IMR-90 (cell line): ENCODE measurements at regions not wholly inside any gene's neighbourhood (a gene's known extent, or its start where the extent isn't known, plus 50 kb on each side); places are given as distances from the start of the nearest gene placed in this dataset.

Source experiments
- ATAC-seq: fragments of 200-7000 bp; cut with Tn5 transposase; 2 replicates; pipeline ENCODE4 v1.9.1; 2020; ENCODE audit warnings: low read depth, mild to moderate bottlenecking, moderate library complexity
- BruUV-seq: library from RNA; stranded (reverse); fragments of 400-500 nt; replicated peaks from 2 replicates; lab custom pipeline; 2021; lab: Mats Ljungman, UMichigan
- CTCF ChIA-PET: fragments of 300-600 bp; formaldehyde crosslinking; extraction: SDS; loops from one replicate; lab custom pipeline; 2021; ENCODE audit warnings: antibody characterized with exemption; lab: Yijun Ruan, JAX
- POLR2A ChIA-PET: fragments of 300-600 bp; sonication (Branson Sonifier 250); formaldehyde crosslinking; loops from one replicate; lab custom pipeline; 2022; ENCODE audit warnings: antibody characterized with exemption; ENCODE audit not compliant: unreplicated experiment; lab: Charles Lee
- DNase-seq: peaks from one replicate; pipeline ENCODE4 v3.0.0; 2013
- H2AFZ ChIP-seq: replicated peaks from 2 replicates; pipeline ENCODE3; 2013; ENCODE audit warnings: low read length, mild to moderate bottlenecking; ENCODE audit not compliant: poor library complexity
- H2AK5ac ChIP-seq: 2 replicates; pipeline ENCODE4 v1.6.1; 2013; ENCODE audit warnings: low read depth, low read length, inconsistent platforms
- H2AK9ac ChIP-seq: replicated peaks from 2 replicates; pipeline ENCODE3; 2013; ENCODE audit warnings: mild to moderate bottlenecking, low read depth, low read length, moderate library complexity; ENCODE audit not compliant: poor library complexity
- H2BK120ac ChIP-seq: 2 replicates; pipeline ENCODE4 v1.6.1; 2013; ENCODE audit warnings: low read depth, low read length, inconsistent platforms
- H2BK15ac ChIP-seq: 3 replicates; pipeline ENCODE4 v1.6.1; 2013; ENCODE audit warnings: low read depth, low read length, inconsistent platforms
- H2BK20ac ChIP-seq: 2 replicates; pipeline ENCODE4 v1.6.1; 2013; ENCODE audit warnings: low read depth, mild to moderate bottlenecking, inconsistent platforms, low read length, moderate library complexity
- H2BK5ac ChIP-seq: 2 replicates; pipeline ENCODE4 v1.6.1; 2013; ENCODE audit warnings: mild to moderate bottlenecking, low read depth, low read length, inconsistent platforms; ENCODE audit not compliant: poor library complexity, severe bottlenecking
- H3K14ac ChIP-seq: replicated peaks from 2 replicates; pipeline ENCODE4 v1.6.1; 2013; ENCODE audit warnings: low read depth, low read length, inconsistent platforms
- H3K18ac ChIP-seq: 2 replicates; pipeline ENCODE4 v1.6.1; 2013; ENCODE audit warnings: low read depth, low read length, control low read depth
- H3K23ac ChIP-seq: 2 replicates; pipeline ENCODE4 v1.6.1; 2013; ENCODE audit warnings: low read depth, low read length, inconsistent platforms
- H3K27ac ChIP-seq: 2 replicates; pipeline ENCODE4 v1.5.1; 2013; ENCODE audit warnings: mild to moderate bottlenecking, control low read depth, low read length; ENCODE audit not compliant: insufficient read depth
- H3K27me3 ChIP-seq: 2 replicates; pipeline ENCODE4 v1.6.1; 2013; ENCODE audit warnings: low read length; ENCODE audit not compliant: control insufficient read depth, insufficient read depth
- H3K36me3 ChIP-seq: 2 replicates; pipeline ENCODE4 v1.6.1; 2013; ENCODE audit warnings: low read length, mixed read lengths; ENCODE audit not compliant: control insufficient read depth, insufficient read depth
- H3K4ac ChIP-seq: 2 replicates; pipeline ENCODE4 v1.6.1; 2013; ENCODE audit warnings: low read depth, low read length, inconsistent platforms
- H3K4me1 ChIP-seq: 2 replicates; pipeline ENCODE4 v1.6.1; 2013; ENCODE audit warnings: low read length, mixed read lengths; ENCODE audit not compliant: control insufficient read depth, insufficient read depth
- H3K4me2 ChIP-seq: 2 replicates; pipeline ENCODE4 v1.6.1; 2013; ENCODE audit warnings: low read depth, mild to moderate bottlenecking, control low read depth, low read length, moderate library complexity
- H3K4me3 ChIP-seq: 2 replicates; pipeline ENCODE4 v1.5.1; 2013; ENCODE audit warnings: low read depth, mild to moderate bottlenecking, control low read depth, low read length, moderate library complexity; ENCODE audit not compliant: insufficient read depth
- H3K56ac ChIP-seq: 2 replicates; pipeline ENCODE4 v1.6.1; 2013; ENCODE audit warnings: low read length, inconsistent platforms; ENCODE audit not compliant: insufficient read depth; ENCODE audit errors: extremely low read depth
- H3K79me1 ChIP-seq, 2 experiments: 2 replicates each; pipeline ENCODE4 v1.6.1; 2013; ENCODE audit warnings: low read length in 2 of 2, inconsistent platforms in 1 of 2, low read depth in 1 of 2
- H3K9ac ChIP-seq: 2 replicates; pipeline ENCODE4 v1.6.1; 2013; ENCODE audit warnings: low read depth, low read length, control low read depth
- H3K9me1 ChIP-seq: 2 replicates; pipeline ENCODE4 v1.6.1; 2013; ENCODE audit warnings: low read length, inconsistent platforms; ENCODE audit not compliant: insufficient read depth
- H3K9me3 ChIP-seq: 2 replicates; pipeline ENCODE4 v1.6.1; 2013; ENCODE audit warnings: low read length; ENCODE audit not compliant: control insufficient read depth, insufficient read depth
- H4K20me1 ChIP-seq: 2 replicates; pipeline ENCODE4 v1.6.1; 2013; ENCODE audit warnings: low read length, inconsistent platforms; ENCODE audit not compliant: insufficient read depth
- H4K5ac ChIP-seq: 2 replicates; pipeline ENCODE4 v1.6.1; 2013; ENCODE audit warnings: mild to moderate bottlenecking, low read depth, low read length, control low read depth
- H4K8ac ChIP-seq, 2 experiments: 2 replicates each; pipeline ENCODE4 v1.6.1; 2013; ENCODE audit warnings: low read depth in 2 of 2, low read length in 2 of 2, control low read depth in 1 of 2, inconsistent platforms in 1 of 2
- H4K91ac ChIP-seq: 2 replicates; pipeline ENCODE4 v1.6.1; 2013; ENCODE audit warnings: low read depth, low read length, inconsistent platforms; ENCODE audit not compliant: insufficient read depth
- BHLHE40 ChIP-seq: fragments of 150-350 bp; IDR thresholded peaks from 2 replicates; pipeline ENCODE4 v1.6.1; 2016; ENCODE audit warnings: mild to moderate bottlenecking, low read depth, low read length
- CEBPB ChIP-seq: IDR thresholded peaks from 2 replicates; pipeline ENCODE4 v1.6.1; 2012; ENCODE audit warnings: low read depth, low read length, improper control_type of control experiment
- CTCF ChIP-seq: conservative IDR thresholded peaks from 2 replicates; pipeline ENCODE4 v1.5.1; 2012; ENCODE audit warnings: mild to moderate bottlenecking, low read depth, low read length, improper control_type of control experiment
- FOS ChIP-seq: fragments of 150-350 bp; IDR thresholded peaks from 2 replicates; pipeline ENCODE4 v1.6.1; 2016; ENCODE audit warnings: low read depth, low read length
- MAFK ChIP-seq: IDR thresholded peaks from 2 replicates; pipeline ENCODE4 v1.6.1; 2012; ENCODE audit warnings: low read depth, low read length, improper control_type of control experiment
- MAZ ChIP-seq: IDR thresholded peaks from 2 replicates; pipeline ENCODE4 v1.6.1; 2012; ENCODE audit warnings: low read depth, mild to moderate bottlenecking, low read length, improper control_type of control experiment, moderate library complexity, borderline replicate concordance
- MXI1 ChIP-seq: IDR thresholded peaks from 2 replicates; pipeline ENCODE4 v1.6.1; 2012; ENCODE audit warnings: low read depth, mild to moderate bottlenecking, low read length, moderate library complexity, borderline replicate concordance
- NFE2L2 ChIP-seq: fragments of 150-350 bp; IDR thresholded peaks from 2 replicates; pipeline ENCODE4 v1.6.1; 2016; ENCODE audit warnings: low read depth, mild to moderate bottlenecking, low read length
- POLR2A ChIP-seq: IDR thresholded peaks from 2 replicates; pipeline ENCODE4 v1.6.1; 2012; ENCODE audit warnings: mild to moderate bottlenecking, low read depth, low read length
- RAD21 ChIP-seq: IDR thresholded peaks from 2 replicates; pipeline ENCODE4 v1.6.1; 2012; ENCODE audit warnings: low read length, improper control_type of control experiment
- RCOR1 ChIP-seq: IDR thresholded peaks from 2 replicates; pipeline ENCODE4 v1.6.1; 2012; ENCODE audit warnings: mild to moderate bottlenecking, low read length, improper control_type of control experiment; ENCODE audit not compliant: insufficient replicate concordance
- RFX5 ChIP-seq: IDR thresholded peaks from 2 replicates; pipeline ENCODE4 v1.8.0; 2012; ENCODE audit warnings: low read depth, mild to moderate bottlenecking, low read length, moderate library complexity
- SMC3 ChIP-seq: fragments of 150-350 bp; IDR thresholded peaks from 2 replicates; pipeline ENCODE4 v1.6.1; 2016; ENCODE audit warnings: low read depth, mild to moderate bottlenecking, antibody characterized with exemption, low read length, moderate library complexity
- USF2 ChIP-seq: fragments of 150-350 bp; IDR thresholded peaks from 2 replicates; pipeline ENCODE4 v1.6.1; 2017; ENCODE audit warnings: mild to moderate bottlenecking, antibody characterized with exemption, low read length, low read depth
- WGBS, 2 experiments: methylation state at CpG; one replicate each; pipeline versions ENCODE4 v1.1.5 to v1.1.7; 2013; ENCODE audit warnings: missing lambda C conversion rate in 2 of 2; ENCODE audit not compliant: insufficient read length in 1 of 2; ENCODE audit errors: extremely low coverage in 2 of 2; 5-methylcytosine and 5-hydroxymethylcytosine counted together
- dilution Hi-C: fragments of 300-500 bp; cut with HindIII; formaldehyde crosslinking; loops from one replicate; pipeline ENCODE4 v1.14.3; 2018; ENCODE audit warnings: low sequenced_read_pairs; ENCODE audit not compliant: unreplicated experiment
- in situ Hi-C: fragments of 300-500 bp; cut with MboI; formaldehyde crosslinking; loops from 3 replicates; pipeline ENCODE4 v1.14.3; 2019; ENCODE audit warnings: low sequenced_read_pairs, inconsistent platforms, mixed read lengths
- intact Hi-C: fragments of 100-400 bp; cut with micrococcal nuclease; formaldehyde crosslinking; loops from 2 replicates; pipeline ENCODE4 v1.10.0; 2022

- no peak overlapping the region for H3K4me2 ChIP-seq
- no peak overlapping the region for H4K5ac ChIP-seq
- H3K36me3 ChIP-seq, result no peaks in the 10 kb centered on the region
- H4K91ac ChIP-seq, result no peak overlapping the region
- no peaks in the 10 kb centered on the region for H4K20me1 ChIP-seq
- no peak for TF ChIP-seq USF2
- no peak for TF ChIP-seq RCOR1
- no peak for TF ChIP-seq SMC3
- TF ChIP-seq FOS, result no peak
- no peak for TF ChIP-seq MAFK
- TF ChIP-seq MAZ, result no peak
- TF ChIP-seq BHLHE40, result no peak
- TF ChIP-seq MXI1, result no peak
- TF ChIP-seq RAD21, result no peak
- TF ChIP-seq RFX5, result no peak
- no peak for TF ChIP-seq CTCF
- TF ChIP-seq POLR2A, result no peak
- no peak for TF ChIP-seq NFE2L2
- TF ChIP-seq CEBPB, result no peak
- no peak overlapping the region for H3K27ac ChIP-seq
- intact Hi-C loops (no loop called here), dilution Hi-C loops (no loop called here), in situ Hi-C loops (no loop called here)
- no peak overlapping the region for H3K4me3 ChIP-seq
- no peak overlapping the region for H2AK9ac ChIP-seq
- DNase-seq (no peak), ATAC-seq (no peak)
- no peak overlapping the region for H4K8ac ChIP-seq
- H3K9ac ChIP-seq, result no peak overlapping the region
- H3K23ac ChIP-seq, result no peak overlapping the region
- H3K4me1 ChIP-seq, result no peaks in the 10 kb centered on the region
- H3K4ac ChIP-seq, result no peak overlapping the region
- no peaks in the 10 kb centered on the region for H3K9me3 ChIP-seq
- no peaks in the 10 kb centered on the region for H3K9me1 ChIP-seq
- H3K27me3 ChIP-seq, result no peaks in the 10 kb centered on the region
- CTCF ChIA-PET, result no interaction called here
- POLR2A ChIA-PET, result no interaction called here
- no peaks in the 10 kb centered on the region for H3K79me1 ChIP-seq
- no peak overlapping the region for H2AFZ ChIP-seq
- H3K18ac ChIP-seq, result no peak overlapping the region
- no peak overlapping the region for H2BK120ac ChIP-seq
- no CpG with 5 or more reads among the region's 2 CpGs for WGBS, 2 experiments
- H3K56ac ChIP-seq, result no peak overlapping the region
- no peak overlapping the region for H2BK5ac ChIP-seq
- no TSS peak for BruUV-seq
- H2AK5ac ChIP-seq, result no peak overlapping the region
- no peak overlapping the region for H3K14ac ChIP-seq
- no peak overlapping the region for H2BK20ac ChIP-seq
- H2BK15ac ChIP-seq, result no peak overlapping the region
These were observed 50.1 kb upstream of the HDGFL1 start for GRCh38 chr6:22519237-22519636.
